Cardiac muscle cell (in vitro differentiated cells and primary cell): ENCODE measurements at regions not wholly inside any gene's neighbourhood (a gene's known extent, or its start where the extent isn't known, plus 50 kb on each side); places are given as distances from the start of the nearest gene placed in this dataset.
"Not testable (repeated sequence)": the region's sequence is repeated elsewhere in the genome, so short reads cannot be mapped to it uniquely, and the experiment has no call there.

ENCODE experiments used
- DNase-seq, 2 donors: peaks; one replicate each; pipeline versions ENCODE4 v3.0.0 to v3.0.0-alpha.2; 2010 to 2017; ENCODE audit warnings: low read depth in 1 of 2, low spot score in 1 of 2
- H3K27ac ChIP-seq: fragments of 200-600 bp; sonication (generic); 2 replicates; pipeline ENCODE4 v1.5.1; 2016
- H3K27me3 ChIP-seq: fragments of 200-600 bp; sonication (generic); 2 replicates; pipeline ENCODE4 v1.6.0; 2016; ENCODE audit warnings: control low read depth
- H3K36me3 ChIP-seq: fragments of 200-600 bp; sonication (generic); 2 replicates; pipeline ENCODE4 v1.5.1; 2016; ENCODE audit warnings: control low read depth
- H3K4me1 ChIP-seq: fragments of 200-600 bp; sonication (generic); 2 replicates; pipeline ENCODE4 v1.8.1; 2017; ENCODE audit warnings: low read depth, mild to moderate bottlenecking, mixed run types
- H3K4me3 ChIP-seq: fragments of 200-600 bp; sonication (generic); 2 replicates; pipeline ENCODE4 v1.5.1; 2016; ENCODE audit warnings: mild to moderate bottlenecking
- H3K9me3 ChIP-seq: fragments of 200-600 bp; sonication (generic); 2 replicates; pipeline ENCODE4 v1.5.1; 2017; ENCODE audit warnings: low read depth, mild to moderate bottlenecking, control low read depth
- CTCF ChIP-seq: IDR thresholded peaks from 2 replicates; pipeline ENCODE4 v1.5.1; 2012; ENCODE audit warnings: low read depth, mild to moderate bottlenecking, low read length

GRCh38 chr20:25987073-25987927 is 290.6 kb upstream of the ZNF337 start:
- DNase-seq, result peak; percentile 27 to 63
- H3K36me3 ChIP-seq, result no peaks in the 10 kb centered on the region
- no peaks in the 10 kb centered on the region for H3K4me1 ChIP-seq
- no peaks in the 10 kb centered on the region for H3K27me3 ChIP-seq
- TF ChIP-seq CTCF, result peak; percentile 45
- H3K9me3 ChIP-seq, result no peaks in the 10 kb centered on the region
- H3K27ac ChIP-seq, result no peak overlapping the region
- no peak overlapping the region for H3K4me3 ChIP-seq

- no peak overlapping the region for H3K4me3 ChIP-seq
- H3K9me3 ChIP-seq, result no peaks in the 10 kb centered on the region
- no peaks in the 10 kb centered on the region for H3K4me1 ChIP-seq
- H3K27me3 ChIP-seq, result no peaks in the 10 kb centered on the region
- no peak overlapping the region for H3K27ac ChIP-seq
- no peak for DNase-seq
- no peaks in the 10 kb centered on the region for H3K36me3 ChIP-seq
- no peak for TF ChIP-seq CTCF
These were observed 288.9 kb upstream of the ZNF337 start for GRCh38 chr20:25985597-25985996.

GRCh38 chr20:25984933-25985332 is 288.3 kb upstream of the ZNF337 start:
- TF ChIP-seq CTCF, result no peak
- no peak overlapping the region for H3K4me3 ChIP-seq

GRCh38 chr20:25982701-25983100 is 286.0 kb upstream of the ZNF337 start:
- not testable (repeated sequence) for DNase-seq, H3K36me3 ChIP-seq, H3K27me3 ChIP-seq, H3K9me3 ChIP-seq, H3K4me1 ChIP-seq, H3K27ac ChIP-seq, H3K4me3 ChIP-seq

More at GRCh38 chr20:25984933-25985332, 288.3 kb upstream of the ZNF337 start:
- Histone ChIP-seq H3K27me3 (no peaks in the 10 kb centered on the region), H3K27ac (no peak overlapping the region), H3K9me3 (no peaks in the 10 kb centered on the region), H3K4me1 (no peaks in the 10 kb centered on the region), H3K36me3 (no peaks in the 10 kb centered on the region)
- peak; percentile 19 to 74 for DNase-seq

- not testable (repeated sequence) for H3K4me3 ChIP-seq, H3K27me3 ChIP-seq, H3K27ac ChIP-seq, H3K4me1 ChIP-seq, H3K9me3 ChIP-seq, H3K36me3 ChIP-seq
- DNase-seq, result peak in 1 of 2 donors; percentile 9
These were observed 282.0 kb upstream of the ZNF337 start for GRCh38 chr20:25978450-25979190.

GRCh38 chr20:25975816-25976215 is 279.2 kb upstream of the ZNF337 start:
- not testable (repeated sequence) for H3K9me3 ChIP-seq, H3K4me3 ChIP-seq, H3K36me3 ChIP-seq, H3K27me3 ChIP-seq, H3K27ac ChIP-seq, H3K4me1 ChIP-seq, DNase-seq

GRCh38 chr20:25965203-25965602 is 268.6 kb upstream of the ZNF337 start:
- H3K27ac ChIP-seq, DNase-seq, H3K27me3 ChIP-seq, H3K36me3 ChIP-seq, H3K4me3 ChIP-seq, H3K9me3 ChIP-seq, H3K4me1 ChIP-seq: not testable (repeated sequence)

- DNase-seq, H3K9me3 ChIP-seq, H3K27me3 ChIP-seq, H3K27ac ChIP-seq, H3K4me3 ChIP-seq, H3K36me3 ChIP-seq, H3K4me1 ChIP-seq: not testable (repeated sequence)
These were observed 257.2 kb upstream of the ZNF337 start for GRCh38 chr20:25953876-25954275.

- not testable (repeated sequence) for H3K9me3 ChIP-seq, H3K4me3 ChIP-seq, H3K27me3 ChIP-seq, DNase-seq, H3K4me1 ChIP-seq, H3K27ac ChIP-seq, H3K36me3 ChIP-seq
These were observed 238.6 kb upstream of the ZNF337 start for GRCh38 chr20:25935230-25935629.

GRCh38 chr20:25932806-25933205 is 236.2 kb upstream of the ZNF337 start:
- not testable (repeated sequence) for H3K27me3 ChIP-seq, H3K36me3 ChIP-seq, H3K9me3 ChIP-seq, H3K4me1 ChIP-seq, H3K27ac ChIP-seq, H3K4me3 ChIP-seq
- peak in 1 of 2 donors; percentile 2 for DNase-seq

GRCh38 chr20:25932170-25932569 is 235.5 kb upstream of the ZNF337 start:
- not testable (repeated sequence) for H3K27ac ChIP-seq, H3K36me3 ChIP-seq, H3K4me3 ChIP-seq

More at GRCh38 chr20:25932170-25932569, 235.5 kb upstream of the ZNF337 start:
- DNase-seq, result peak in 1 of 2 donors; percentile 74
- H3K9me3 ChIP-seq, H3K4me1 ChIP-seq, H3K27me3 ChIP-seq: not testable (repeated sequence)
